Osteocyte (in vitro differentiated cells): ENCODE measurements at regions not wholly inside any gene's neighbourhood (a gene's known extent, or its start where the extent isn't known, plus 50 kb on each side); places are given as distances from the start of the nearest gene placed in this dataset.

Experiments used
- DNase-seq: peaks from one replicate; pipeline ENCODE4 v3.0.0; 2021; ENCODE audit warnings: mixed read lengths; ENCODE audit not compliant: unreplicated experiment; ENCODE audit errors: extremely low spot score
- H3K27ac Mint-ChIP-seq: one replicate; pipeline ENCODE4 v1.8.0; 2021; ENCODE audit warnings: mild to moderate bottlenecking, mixed read lengths; ENCODE audit not compliant: unreplicated experiment
- H3K27me3 Mint-ChIP-seq: one replicate; pipeline ENCODE4 v1.8.0; 2021; ENCODE audit warnings: mixed read lengths; ENCODE audit not compliant: unreplicated experiment
- H3K36me3 Mint-ChIP-seq: one replicate; pipeline ENCODE4 v1.8.0; 2021; ENCODE audit warnings: mixed read lengths; ENCODE audit not compliant: unreplicated experiment
- H3K4me1 Mint-ChIP-seq: one replicate; pipeline ENCODE4 v1.8.0; 2021; ENCODE audit warnings: mixed read lengths; ENCODE audit not compliant: unreplicated experiment
- H3K4me3 Mint-ChIP-seq: one replicate; pipeline ENCODE4 v1.8.0; 2021; ENCODE audit warnings: mild to moderate bottlenecking, moderate library complexity, mixed read lengths; ENCODE audit not compliant: unreplicated experiment
- H3K9me3 Mint-ChIP-seq: one replicate; pipeline ENCODE4 v1.8.0; 2021; ENCODE audit warnings: mixed read lengths; ENCODE audit not compliant: unreplicated experiment
- CTCF ChIP-seq: fragments of 200-600 bp; sonication (generic); IDR thresholded peaks from 2 replicates; pipeline ENCODE4 v1.5.0; 2021; ENCODE audit warnings: antibody characterized with exemption, mild to moderate bottlenecking, moderate library complexity

GRCh38 chr5:118279540-118280294, 708.6 kb downstream of the DTWD2 start:
- DNase-seq: no peak
- no peak for TF ChIP-seq CTCF
- no peaks in the 10 kb centered on the region for H3K36me3 Mint-ChIP-seq
- H3K4me3 Mint-ChIP-seq: no peak overlapping the region
- H3K27ac Mint-ChIP-seq: no peak overlapping the region
- H3K4me1 Mint-ChIP-seq: no peaks in the 10 kb centered on the region
- peaks cover 3% of the 10 kb centered on the region for H3K27me3 Mint-ChIP-seq
- peaks cover 4% of the 10 kb centered on the region for H3K9me3 Mint-ChIP-seq

- Mint-ChIP-seq H3K9me3 (peaks cover 2% of the 10 kb centered on the region), H3K36me3 (no peaks in the 10 kb centered on the region), H3K4me3 (no peak overlapping the region), H3K27me3 (no peaks in the 10 kb centered on the region), H3K4me1 (no peaks in the 10 kb centered on the region), H3K27ac (no peak overlapping the region)
- no peak for TF ChIP-seq CTCF
- DNase-seq: no peak
These were observed 717.8 kb downstream of the DTWD2 start for GRCh38 chr5:118270526-118270925.

GRCh38 chr5:118258223-118258622, 730.1 kb downstream of the DTWD2 start:
- no peak overlapping the region for H3K27ac Mint-ChIP-seq
- peaks cover 3% of the 10 kb centered on the region for H3K9me3 Mint-ChIP-seq
- TF ChIP-seq CTCF: no peak
- no peaks in the 10 kb centered on the region for H3K27me3 Mint-ChIP-seq
- no peak overlapping the region for H3K4me3 Mint-ChIP-seq
- no peak for DNase-seq
- no peaks in the 10 kb centered on the region for H3K36me3 Mint-ChIP-seq
- no peaks in the 10 kb centered on the region for H3K4me1 Mint-ChIP-seq

- Mint-ChIP-seq H3K36me3 (no peaks in the 10 kb centered on the region), H3K27me3 (no peaks in the 10 kb centered on the region), H3K9me3 (peaks cover 8% of the 10 kb centered on the region), H3K4me3 (no peak overlapping the region), H3K4me1 (no peaks in the 10 kb centered on the region), H3K27ac (no peak overlapping the region)
- TF ChIP-seq CTCF: no peak
- no peak for DNase-seq
These were observed 731.3 kb downstream of the DTWD2 start for GRCh38 chr5:118257066-118257465.

GRCh38 chr5:118253225-118254061, 734.9 kb downstream of the DTWD2 start:
- no peak for DNase-seq
- no peak overlapping the region for H3K27ac Mint-ChIP-seq

More at GRCh38 chr5:118253225-118254061, 734.9 kb downstream of the DTWD2 start:
- Mint-ChIP-seq H3K36me3 (peaks cover 4% of the 10 kb centered on the region), H3K9me3 (peaks cover 39% of the 10 kb centered on the region), H3K4me3 (no peak overlapping the region), H3K4me1 (no peaks in the 10 kb centered on the region), H3K27me3 (no peaks in the 10 kb centered on the region)
- TF ChIP-seq CTCF: no peak
